Right lobe of liver (tissue), 4 donors: ENCODE measurements at regions not wholly inside any gene's neighbourhood (a gene's known extent, or its start where the extent isn't known, plus 50 kb on each side); places are given as distances from the start of the nearest gene placed in this dataset.
"Not testable (repeated sequence)": the region's sequence is repeated elsewhere in the genome, so short reads cannot be mapped to it uniquely, and the experiment has no call there.

Experiments
- POLR2A ChIP-seq: fragments of 450-650 bp; IDR thresholded peaks from one replicate; pipeline ENCODE4 v1.6.1; 2017; ENCODE audit warnings: antibody characterized with exemption, mild to moderate bottlenecking
- TF ChIP-seq, protein P1 (sequence below), 4 donors: fragments of 200-600 bp in 3 of 4; fragments of 450-650 bp in 1 of 4; IDR thresholded peaks; one replicate each; pipeline versions ENCODE4 v1.5.1 to v1.8.0; 2016 to 2022; ENCODE audit warnings: antibody characterized with exemption in 4 of 4, mild to moderate bottlenecking in 2 of 4
- donor health status: DM: no; HTN: no; CAD: no.
- donor health status: DM: no; HTN: no; CAD: no.
- donor health status: DM: no; HTN: yes; CAD: no.

DNA sequence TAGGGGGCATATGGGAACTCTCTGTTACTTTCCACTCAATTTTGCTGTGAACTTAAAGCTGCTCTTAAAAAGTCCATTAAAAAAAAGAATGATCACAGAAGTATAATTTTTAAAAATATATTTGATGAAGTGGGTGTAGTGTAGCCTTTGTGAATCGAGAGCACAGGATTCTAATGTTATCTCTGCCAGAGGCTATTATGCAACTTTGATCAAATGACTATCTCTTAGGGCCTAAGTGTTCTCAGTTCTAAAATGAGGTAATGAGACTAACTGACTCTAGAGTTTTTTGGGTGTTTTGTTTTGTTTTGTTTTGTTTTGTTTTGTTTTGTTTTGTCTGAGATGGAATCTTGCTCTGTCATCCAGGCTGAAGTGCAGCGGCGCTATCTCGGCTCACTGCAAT is 143.2 kb downstream of the FAM72B start:
- TF ChIP-seq POLR2A = not testable (repeated sequence)
- TF ChIP-seq, protein P1, sequence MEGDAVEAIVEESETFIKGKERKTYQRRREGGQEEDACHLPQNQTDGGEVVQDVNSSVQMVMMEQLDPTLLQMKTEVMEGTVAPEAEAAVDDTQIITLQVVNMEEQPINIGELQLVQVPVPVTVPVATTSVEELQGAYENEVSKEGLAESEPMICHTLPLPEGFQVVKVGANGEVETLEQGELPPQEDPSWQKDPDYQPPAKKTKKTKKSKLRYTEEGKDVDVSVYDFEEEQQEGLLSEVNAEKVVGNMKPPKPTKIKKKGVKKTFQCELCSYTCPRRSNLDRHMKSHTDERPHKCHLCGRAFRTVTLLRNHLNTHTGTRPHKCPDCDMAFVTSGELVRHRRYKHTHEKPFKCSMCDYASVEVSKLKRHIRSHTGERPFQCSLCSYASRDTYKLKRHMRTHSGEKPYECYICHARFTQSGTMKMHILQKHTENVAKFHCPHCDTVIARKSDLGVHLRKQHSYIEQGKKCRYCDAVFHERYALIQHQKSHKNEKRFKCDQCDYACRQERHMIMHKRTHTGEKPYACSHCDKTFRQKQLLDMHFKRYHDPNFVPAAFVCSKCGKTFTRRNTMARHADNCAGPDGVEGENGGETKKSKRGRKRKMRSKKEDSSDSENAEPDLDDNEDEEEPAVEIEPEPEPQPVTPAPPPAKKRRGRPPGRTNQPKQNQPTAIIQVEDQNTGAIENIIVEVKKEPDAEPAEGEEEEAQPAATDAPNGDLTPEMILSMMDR (IDR thresholded peaks at IDR 0.05) = not testable (repeated sequence)
